H1 (cell line): ENCODE measurements at regions not wholly inside any gene's neighbourhood (a gene's known extent, or its start where the extent isn't known, plus 50 kb on each side); places are given as distances from the start of the nearest gene placed in this dataset.

Experiments
- CTCF ChIA-PET: fragments of 300-600 bp; sonication (Branson Sonifier 250); formaldehyde crosslinking; loops from one replicate; lab custom pipeline; 2021; ENCODE audit not compliant: partially characterized antibody; lab: Charles Lee
- POLR2A ChIA-PET: fragments of 300-600 bp; sonication (Branson Sonifier 250); formaldehyde crosslinking; loops from one replicate; lab custom pipeline; 2021; ENCODE audit warnings: inconsistent platforms; ENCODE audit not compliant: partially characterized antibody; lab: Charles Lee
- DNase-seq, 2 experiments: peaks; one replicate each; pipeline versions ENCODE4 v3.0.0 to v3.0.0-alpha.2; 2010 to 2022; ENCODE audit warnings: low spot score in 2 of 2, low read depth in 1 of 2, mixed read lengths in 1 of 2
- FAIRE-seq: peaks from 2 replicates; lab custom pipeline; 2011; peaks lifted over from hg19 to GRCh38; lab: Jason Lieb, UNC
- H2AFZ ChIP-seq: 2 replicates; pipeline ENCODE4 v1.8.1; 2012; ENCODE audit warnings: low read length, inconsistent platforms
- H2AK5ac ChIP-seq: 2 replicates; pipeline ENCODE4 v1.6.1; 2013; ENCODE audit warnings: low read depth, low read length
- H2BK120ac ChIP-seq: replicated peaks from 2 replicates; pipeline ENCODE3; 2013; ENCODE audit warnings: low read depth, low read length, inconsistent platforms
- H2BK12ac ChIP-seq: 2 replicates; pipeline ENCODE4 v1.6.1; 2013; ENCODE audit warnings: low read depth, low read length
- H2BK15ac ChIP-seq: 2 replicates; pipeline ENCODE4 v1.6.1; 2013; ENCODE audit warnings: low read length
- H2BK20ac ChIP-seq: 2 replicates; pipeline ENCODE4 v1.6.1; 2013; ENCODE audit warnings: low read length
- H2BK5ac ChIP-seq: 2 replicates; pipeline ENCODE4 v1.6.1; 2013; ENCODE audit warnings: low read depth, low read length
- H3K14ac ChIP-seq: 2 replicates; pipeline ENCODE4 v1.6.1; 2013; ENCODE audit warnings: inconsistent platforms; ENCODE audit not compliant: insufficient read length
- H3K18ac ChIP-seq: 2 replicates; pipeline ENCODE4 v1.6.1; 2013; ENCODE audit warnings: low read length; ENCODE audit errors: extremely low read depth
- H3K23ac ChIP-seq: 2 replicates; pipeline ENCODE4 v1.6.1; 2013; ENCODE audit warnings: inconsistent platforms; ENCODE audit not compliant: insufficient read length
- H3K23me2 ChIP-seq: 2 replicates; pipeline ENCODE4 v1.6.1; 2013; ENCODE audit warnings: low read depth, low read length
- H3K27ac ChIP-seq: 2 replicates; pipeline ENCODE4 v1.6.1; 2011; ENCODE audit warnings: low read depth, low read length, inconsistent platforms
- H3K27me3 ChIP-seq, 4 experiments: replicated peaks in 1 of 4; 1 replicate in 1 of 4; 2 replicates in 3 of 4; pipeline versions ENCODE4 v1.6.1 to v1.8.1; 2011 to 2013; ENCODE audit warnings: low read length in 3 of 4, mild to moderate bottlenecking in 3 of 4, inconsistent platforms in 2 of 4, mixed read lengths in 2 of 4, moderate library complexity in 1 of 4; ENCODE audit not compliant: control insufficient read depth in 3 of 4, insufficient read depth in 3 of 4; ENCODE audit errors: extremely low read depth in 1 of 4
- H3K36me3 ChIP-seq, 4 experiments: 2 replicates each; pipeline versions ENCODE4 v1.6.1 to v1.8.1; 2011 to 2013; ENCODE audit warnings: mild to moderate bottlenecking in 4 of 4, low read length in 3 of 4, moderate library complexity in 2 of 4, control low read depth in 1 of 4, inconsistent platforms in 1 of 4; ENCODE audit not compliant: insufficient read depth in 4 of 4, control insufficient read depth in 2 of 4
- H3K4ac ChIP-seq: replicated peaks from 2 replicates; pipeline ENCODE3; 2013; ENCODE audit warnings: low read length, low read depth, mixed read lengths, inconsistent platforms; ENCODE audit not compliant: insufficient read length
- H3K4me1 ChIP-seq, 4 experiments: replicated peaks in 1 of 4; 1 replicate in 1 of 4; 2 replicates in 3 of 4; pipeline versions ENCODE4 v1.6.1 to v1.8.1; 2011 to 2013; ENCODE audit warnings: low read length in 3 of 4, inconsistent platforms in 2 of 4, mixed read lengths in 1 of 4; ENCODE audit not compliant: insufficient read depth in 4 of 4, control insufficient read depth in 3 of 4
- H3K4me2 ChIP-seq, 2 experiments: 2 replicates each; pipeline versions ENCODE4 v1.6.1 to v1.8.1; 2011 to 2013; ENCODE audit warnings: low read depth in 2 of 2, low read length in 2 of 2, control low read depth in 1 of 2, inconsistent platforms in 1 of 2, mild to moderate bottlenecking in 1 of 2; ENCODE audit not compliant: insufficient read depth in 1 of 2
- H3K4me3 ChIP-seq, 4 experiments: fragments of 200-600, 300-600 bp in 1 of 4; sonication (generic), shearing (Covaris generic), sonication (Bioruptor Twin) in 1 of 4; 2 replicates each; pipeline versions ENCODE4 v1.5.1 to v1.8.1; 2011 to 2016; ENCODE audit warnings: low read length in 4 of 4, low read depth in 3 of 4, control low read depth in 2 of 4, inconsistent platforms in 2 of 4, mild to moderate bottlenecking in 2 of 4, mixed read lengths in 1 of 4, moderate library complexity in 1 of 4; ENCODE audit not compliant: insufficient read depth in 2 of 4; ENCODE audit errors: extremely low read depth in 1 of 4
- H3K56ac ChIP-seq: replicated peaks from 2 replicates; pipeline ENCODE3; 2013; ENCODE audit warnings: low read depth, mild to moderate bottlenecking, mixed read lengths, low read length, inconsistent platforms; ENCODE audit not compliant: insufficient read length
- H3K79me1 ChIP-seq: 2 replicates; pipeline ENCODE4 v1.6.1; 2013; ENCODE audit warnings: low read depth, low read length, control low read depth
- H3K79me2 ChIP-seq, 2 experiments: 2 replicates each; pipeline versions ENCODE4 v1.6.1 to v1.8.1; 2012 to 2013; ENCODE audit warnings: low read length in 2 of 2, mild to moderate bottlenecking in 2 of 2, inconsistent platforms in 1 of 2; ENCODE audit not compliant: insufficient read depth in 2 of 2, control insufficient read depth in 1 of 2
- H3K9ac ChIP-seq, 4 experiments: replicated peaks in 1 of 4; 1 replicate in 1 of 4; 2 replicates in 3 of 4; pipeline versions ENCODE4 v1.6.1 to v1.8.1; 2011 to 2013; ENCODE audit warnings: low read depth in 3 of 4, low read length in 3 of 4, control low read depth in 2 of 4, mild to moderate bottlenecking in 2 of 4, moderate library complexity in 2 of 4, inconsistent platforms in 1 of 4; ENCODE audit errors: extremely low read depth in 1 of 4
- H3K9me3 ChIP-seq, 2 experiments: 2 replicates each; pipeline versions ENCODE4 v1.6.1 to v1.8.1; 2012 to 2013; ENCODE audit warnings: mild to moderate bottlenecking in 2 of 2, moderate library complexity in 2 of 2, control low read depth in 1 of 2, inconsistent platforms in 1 of 2, low read depth in 1 of 2, low read length in 1 of 2, mixed read lengths in 1 of 2; ENCODE audit not compliant: insufficient read depth in 2 of 2
- H4K20me1 ChIP-seq, 2 experiments: replicated peaks in 1 of 2; 2 replicates each; pipeline versions ENCODE3 to v1.8.1; 2011 to 2013; ENCODE audit warnings: inconsistent platforms in 2 of 2, low read length in 2 of 2, mild to moderate bottlenecking in 1 of 2; ENCODE audit not compliant: insufficient read depth in 2 of 2, control insufficient read depth in 1 of 2
- H4K5ac ChIP-seq: 2 replicates; pipeline ENCODE4 v1.6.1; 2013; ENCODE audit warnings: low read length, low read depth, mixed read lengths, inconsistent platforms; ENCODE audit not compliant: insufficient read length
- H4K8ac ChIP-seq: 2 replicates; pipeline ENCODE4 v1.8.0; 2013; ENCODE audit warnings: mild to moderate bottlenecking, moderate library complexity, low read length, inconsistent platforms; ENCODE audit not compliant: insufficient read depth; ENCODE audit errors: extremely low read depth
- H4K91ac ChIP-seq: replicated peaks from 2 replicates; pipeline ENCODE3; 2013; ENCODE audit warnings: low read length, mixed read lengths, inconsistent platforms; ENCODE audit not compliant: insufficient read length
- ATF2 ChIP-seq: IDR thresholded peaks from 2 replicates; pipeline ENCODE4 v1.6.1; 2012; ENCODE audit warnings: low read length, inconsistent platforms
- CBX8 ChIP-seq: fragments of 300-800, 300-1000 bp; sonication (generic); IDR thresholded peaks from 2 replicates; pipeline ENCODE4 v1.7.1; 2016; ENCODE audit warnings: low read depth, low read length, borderline replicate concordance
- CHD2 ChIP-seq: IDR thresholded peaks from 2 replicates; pipeline ENCODE4 v1.6.1; 2012; ENCODE audit warnings: low read length, improper control_type of control experiment
- EGR1 ChIP-seq: IDR thresholded peaks from 2 replicates; pipeline ENCODE4 v1.6.1; 2011; ENCODE audit warnings: low read depth, low read length, borderline replicate concordance
- HDAC6 ChIP-seq: IDR thresholded peaks from one replicate; pipeline ENCODE4 v1.7.1; 2012; ENCODE audit warnings: low read depth, mild to moderate bottlenecking, inconsistent platforms, low read length, moderate library complexity
- JUN ChIP-seq: IDR thresholded peaks from 2 replicates; pipeline ENCODE4 v1.6.1; 2011; ENCODE audit warnings: low read depth, mild to moderate bottlenecking, improper control_type of control experiment, low read length
- KDM1A ChIP-seq: fragments of 200-600, 300-600 bp; sonication (generic); IDR thresholded peaks from 2 replicates; pipeline ENCODE4 v1.7.1; 2016; ENCODE audit warnings: mild to moderate bottlenecking, low read length, borderline replicate concordance
- KDM4A ChIP-seq: IDR thresholded peaks from one replicate; pipeline ENCODE4 v1.7.1; 2012; ENCODE audit warnings: low read depth, mild to moderate bottlenecking, moderate library complexity, low read length, inconsistent platforms; ENCODE audit not compliant: severe bottlenecking
- SAP30 ChIP-seq: fragments of 300-600 bp; sonication (generic); IDR thresholded peaks from 2 replicates; pipeline ENCODE4 v1.7.1; 2012; ENCODE audit warnings: low read length, moderate library complexity, mild to moderate bottlenecking, inconsistent platforms; ENCODE audit not compliant: insufficient read depth, insufficient replicate concordance
- SIN3A ChIP-seq, 2 experiments: IDR thresholded peaks in 1 of 2; conservative IDR thresholded peaks in 1 of 2; 2 replicates each; pipeline ENCODE4 v1.6.1; 2011 to 2012; ENCODE audit warnings: low read length in 2 of 2, improper control_type of control experiment in 1 of 2, low read depth in 1 of 2, mild to moderate bottlenecking in 1 of 2
- TBP ChIP-seq: IDR thresholded peaks from 2 replicates; pipeline ENCODE4 v1.6.1; 2011; ENCODE audit warnings: low read depth, low read length, improper control_type of control experiment
- WGBS, 2 experiments: shearing (Covaris generic) in 1 of 2; methylation state at CpG; one replicate each; pipeline versions ENCODE4 v1.1.6 to v1.1.7; 2013 to 2015; ENCODE audit warnings: low lambda C conversion rate in 2 of 2, mixed read lengths in 2 of 2, inconsistent platforms in 1 of 2, low coverage in 1 of 2, missing lambda C conversion rate in 1 of 2; ENCODE audit not compliant: insufficient replicate concordance in 2 of 2, insufficient coverage in 1 of 2, insufficient read length in 1 of 2; ENCODE audit errors: extremely low coverage in 1 of 2, missing lambda C conversion rate in 1 of 2; 5-methylcytosine and 5-hydroxymethylcytosine counted together

GRCh38 chr1:85102479-85102878, 54.2 kb upstream of the MCOLN3 start:
- no peak for DNase-seq
- Histone ChIP-seq H3K9ac (no peak overlapping the region), H4K91ac (no peak overlapping the region), H3K4me2 (no peak overlapping the region), H3K14ac (no peak overlapping the region), H3K79me1 (no peaks in the 10 kb centered on the region), H2AFZ (no peak overlapping the region; the same call in 1 of the 2 replicates), H2BK15ac (no peak overlapping the region), H4K20me1 (no peaks in the 10 kb centered on the region), H2BK120ac (no peak overlapping the region), H3K9me3 (no peaks in the 10 kb centered on the region), H2AK5ac (no peak overlapping the region), H3K4me3 (no peak overlapping the region), H3K4me1 (no peaks in the 10 kb centered on the region), H3K27me3 (no peaks in the 10 kb centered on the region), H3K27ac (no peak overlapping the region), H3K23me2 (no peaks in the 10 kb centered on the region), H2BK5ac (no peak overlapping the region), H3K18ac (no peak overlapping the region), H3K4ac (no peak overlapping the region), H2BK12ac (no peak overlapping the region), H2BK20ac (no peak overlapping the region), H3K56ac (no peak overlapping the region), H4K8ac (no peak overlapping the region), H4K5ac (no peak overlapping the region), H3K23ac (no peak overlapping the region), H3K36me3 (no peaks in the 10 kb centered on the region), H3K79me2 (no peaks in the 10 kb centered on the region)
- ChIA-PET POLR2A (no interaction called here), CTCF (interaction anchor here (0.6 to 9.2 kb wide), 2 partner anchors 43 to 154 kb away, joined by 3 to 141 read pairs; partner anchors contain the start of gene C1orf52)
- 97% methylated on average over 1 of the region's 1 CpG; no CpG with 5 or more reads in 1 of the 2 experiments for WGBS, 2 experiments
- no peak for FAIRE-seq
- TF ChIP-seq SAP30 (no peak), KDM1A (no peak), ATF2 (no peak), KDM4A (no peak), TBP (no peak), EGR1 (no peak), CBX8 (no peak), JUN (no peak), SIN3A (conservative IDR thresholded peaks at IDR 0.05 in 1 of 2, IDR thresholded peaks at IDR 0.05 in 1 of 2; ENCODE audit: low read depth in 1 of 2, low read length in 2 of 2) (no peak), CHD2 (no peak), HDAC6 (no peak)
